ENCODE measurements at regions not wholly inside any gene's neighbourhood (a gene's known extent, or its start where the extent isn't known, plus 50 kb on each side); places are given as distances from the start of the nearest gene placed in this dataset.

DNA sequence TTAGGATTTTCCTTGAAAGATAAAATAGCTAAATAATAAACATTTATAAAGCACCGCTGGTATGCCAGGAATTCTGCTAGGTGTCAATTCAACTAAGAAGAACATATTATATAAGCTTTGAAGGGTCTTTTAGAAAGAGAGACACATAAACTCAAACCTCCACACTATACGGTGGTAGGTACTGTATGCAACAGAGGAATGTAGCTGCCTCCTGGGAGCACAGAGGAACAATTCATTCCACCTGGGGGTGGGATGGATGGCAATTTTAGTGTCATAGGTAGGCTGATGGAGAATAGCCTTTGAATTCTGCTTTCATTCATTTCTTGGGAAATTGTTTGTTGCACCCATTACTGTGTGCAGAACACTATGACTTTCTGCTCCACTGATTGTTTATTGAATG is 447.1 kb upstream of the MAP3K7 start:
- TF ChIP-seq POLR2A (IDR thresholded peaks at IDR 0.05; ENCODE audit: low read length) (no peak), ZNF302 (CRISPR knock-in tag; IDR thresholded peaks at IDR 0.05) (no peak), CEBPB (IDR thresholded peaks at IDR 0.05) (no peak), FOSL2 (IDR thresholded peaks at IDR 0.05) (no peak), FOSL2 (CRISPR knock-in tag; IDR thresholded peaks at IDR 0.05) (no peak)
- TF ChIP-seq, protein P1, sequence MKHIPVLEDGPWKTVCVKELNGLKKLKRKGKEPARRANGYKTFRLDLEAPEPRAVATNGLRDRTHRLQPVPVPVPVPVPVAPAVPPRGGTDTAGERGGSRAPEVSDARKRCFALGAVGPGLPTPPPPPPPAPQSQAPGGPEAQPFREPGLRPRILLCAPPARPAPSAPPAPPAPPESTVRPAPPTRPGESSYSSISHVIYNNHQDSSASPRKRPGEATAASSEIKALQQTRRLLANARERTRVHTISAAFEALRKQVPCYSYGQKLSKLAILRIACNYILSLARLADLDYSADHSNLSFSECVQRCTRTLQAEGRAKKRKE (CRISPR knock-in tag; IDR thresholded peaks at IDR 0.05; ENCODE audit: low read depth) = no peak
